ENCODE measurements at regions not wholly inside any gene's neighbourhood (a gene's known extent, or its start where the extent isn't known, plus 50 kb on each side); places are given as distances from the start of the nearest gene placed in this dataset.

- H4K20me1 ChIP-seq (ENCODE audit: insufficient read depth, low read length), result no peaks in the 10 kb centered on the region
- no peaks in the 10 kb centered on the region for H3K4me1 ChIP-seq (ENCODE audit: control insufficient read depth in 1 of 2, insufficient read depth in 2 of 2, low read length in 2 of 2)
- H3K27me3 Mint-ChIP-seq (ENCODE audit: low read depth in 3 of 3), result no peaks in the 10 kb centered on the region
- no peaks in the 10 kb centered on the region for H3K9me3 ChIP-seq (replicated peaks in 1 of 2; ENCODE audit: control insufficient read depth in 1 of 2, insufficient read depth in 1 of 2, low read length in 2 of 2)
- no peak overlapping the region for H2AFZ ChIP-seq (ENCODE audit: insufficient read depth, low read depth, low read length, poor library complexity, severe bottlenecking)
- intact Hi-C loops (cut with micrococcal nuclease), result no loop called here
- H3K9ac ChIP-seq (ENCODE audit: insufficient read depth, low read length, poor library complexity, severe bottlenecking), result no peak overlapping the region
- H3K4me3 Mint-ChIP-seq, result no peak overlapping the region
- H3K36me3 ChIP-seq (replicated peaks in 1 of 2; ENCODE audit: control insufficient read depth in 1 of 2, insufficient read depth in 2 of 2, low read length in 2 of 2), result no peaks in the 10 kb centered on the region
- no peak for TF ChIP-seq CTCF (IDR thresholded peaks at IDR 0.05)
- no peak overlapping the region for H3K4me3 ChIP-seq (replicated peaks in 1 of 3; ENCODE audit: low read depth in 2 of 3, low read length in 3 of 3)
- WGBS (ENCODE audit: insufficient coverage), result 90% methylated on average over 3 of the region's 3 CpGs
- H3K79me2 ChIP-seq (ENCODE audit: insufficient read depth, low read length), result no peaks in the 10 kb centered on the region
- DNase-seq, result no peak
- no peak overlapping the region for H3K27ac ChIP-seq (ENCODE audit: low read depth in 1 of 2, low read length in 2 of 2)
- H3K27ac Mint-ChIP-seq, result no peak overlapping the region
- H3K36me3 Mint-ChIP-seq, result no peaks in the 10 kb centered on the region
- H3K9me3 Mint-ChIP-seq, result peaks cover 0 to 5% (median 3%) of the 10 kb centered on the region in 7 donors
- H3K4me2 ChIP-seq (replicated peaks; ENCODE audit: extremely low read depth, low read length, poor library complexity, severe bottlenecking), result no peak overlapping the region
- no peaks in the 10 kb centered on the region for H3K4me1 Mint-ChIP-seq
- H3K27me3 ChIP-seq (ENCODE audit: control insufficient read depth in 2 of 2, insufficient read depth in 2 of 2, low read length in 2 of 2), result no peaks in the 10 kb centered on the region
These were observed 184.7 kb downstream of the COG6 start for GRCh38 chr13:39840201-39840600.

- intact Hi-C loops (cut with micrococcal nuclease), result no loop called here
- Histone ChIP-seq H2AFZ (ENCODE audit: insufficient read depth, low read depth, low read length, poor library complexity, severe bottlenecking) (no peak overlapping the region), H3K9me3 (replicated peaks in 1 of 2; ENCODE audit: control insufficient read depth in 1 of 2, insufficient read depth in 1 of 2, low read length in 2 of 2) (no peaks in the 10 kb centered on the region), H3K4me3 (replicated peaks in 1 of 3; ENCODE audit: low read depth in 2 of 3, low read length in 3 of 3) (no peak overlapping the region), H3K4me2 (replicated peaks; ENCODE audit: extremely low read depth, low read length, poor library complexity, severe bottlenecking) (no peak overlapping the region), H3K27me3 (ENCODE audit: control insufficient read depth in 2 of 2, insufficient read depth in 2 of 2, low read length in 2 of 2) (no peaks in the 10 kb centered on the region), H3K4me1 (ENCODE audit: control insufficient read depth in 1 of 2, insufficient read depth in 2 of 2, low read length in 2 of 2) (no peaks in the 10 kb centered on the region), H3K36me3 (replicated peaks in 1 of 2; ENCODE audit: control insufficient read depth in 1 of 2, insufficient read depth in 2 of 2, low read length in 2 of 2) (no peaks in the 10 kb centered on the region), H4K20me1 (ENCODE audit: insufficient read depth, low read length) (no peaks in the 10 kb centered on the region), H3K9ac (ENCODE audit: insufficient read depth, low read length, poor library complexity, severe bottlenecking) (no peak overlapping the region), H3K27ac (ENCODE audit: low read depth in 1 of 2, low read length in 2 of 2) (no peak overlapping the region), H3K79me2 (ENCODE audit: insufficient read depth, low read length) (no peaks in the 10 kb centered on the region)
- Mint-ChIP-seq H3K27ac (no peak overlapping the region), H3K27me3 (ENCODE audit: low read depth in 3 of 3) (no peaks in the 10 kb centered on the region), H3K4me1 (no peaks in the 10 kb centered on the region), H3K36me3 (no peaks in the 10 kb centered on the region), H3K9me3 (peaks cover 6 to 20% (median 13%) of the 10 kb centered on the region in 7 donors), H3K4me3 (no peak overlapping the region)
- DNase-seq, result no peak
- TF ChIP-seq CTCF (IDR thresholded peaks at IDR 0.05), result no peak
- 80% methylated on average over 1 of the region's 3 CpGs for WGBS (ENCODE audit: insufficient coverage)
These were observed 191.9 kb downstream of the COG6 start for GRCh38 chr13:39847336-39847735.
